NT2/D1 (cell line): ENCODE measurements at regions not wholly inside any gene's neighbourhood (a gene's known extent, or its start where the extent isn't known, plus 50 kb on each side); places are given as distances from the start of the nearest gene placed in this dataset.

Source experiments
- SUZ12 ChIP-seq: IDR thresholded peaks from 2 replicates; pipeline ENCODE4 v1.6.1; 2011; ENCODE audit not compliant: insufficient read length, insufficient read depth; ENCODE audit errors: extremely low read depth
- YY1 ChIP-seq: IDR thresholded peaks from 2 replicates; pipeline ENCODE4 v1.6.1; 2011; ENCODE audit not compliant: insufficient read length, insufficient read depth
- ZNF274 ChIP-seq: IDR thresholded peaks from 2 replicates; pipeline ENCODE4 v1.6.1; 2011; ENCODE audit warnings: mild to moderate bottlenecking, low read depth, low read length

- TF ChIP-seq ZNF274 (no peak), YY1 (no peak), SUZ12 (no peak)
These were observed 86.0 kb upstream of the RET start for GRCh38 chr10:42990721-42991441.
